OCI-LY3 (cell line): ENCODE measurements at regions not wholly inside any gene's neighbourhood (a gene's known extent, or its start where the extent isn't known, plus 50 kb on each side); places are given as distances from the start of the nearest gene placed in this dataset.

Experiments
- H2AFZ ChIP-seq: fragments of 200-600, 300-600 bp; shearing (Covaris generic); 2 replicates; pipeline ENCODE4 v1.6.0; 2014; ENCODE audit warnings: antibody characterized with exemption, low read depth, low read length
- H3K27ac ChIP-seq: fragments of 200-600, 300-600 bp; sonication (generic); 2 replicates; pipeline ENCODE4 v1.5.1; 2014; ENCODE audit warnings: mild to moderate bottlenecking, low read length, moderate library complexity, mixed read lengths
- H3K27me3 ChIP-seq: fragments of 200-600, 300-600 bp; sonication (generic); 2 replicates; pipeline ENCODE4 v1.6.1; 2014; ENCODE audit warnings: low read depth, low read length, mixed read lengths
- H3K36me3 ChIP-seq: fragments of 200-600, 300-600 bp; sonication (generic); replicated peaks from 2 replicates; pipeline ENCODE3; 2014; ENCODE audit warnings: low read depth, low read length, mixed read lengths
- H3K4me1 ChIP-seq: fragments of 300-600, 200-600 bp; sonication (generic); 2 replicates; pipeline ENCODE4 v1.6.1; 2014; ENCODE audit warnings: low read length, mixed read lengths
- H3K4me2 ChIP-seq: fragments of 200-600, 300-600 bp; sonication (generic); 2 replicates; pipeline ENCODE4 v1.6.1; 2014; ENCODE audit warnings: low read length, mixed read lengths
- H3K4me3 ChIP-seq: fragments of 300-600, 200-600 bp; sonication (generic); 2 replicates; pipeline ENCODE4 v1.5.1; 2014; ENCODE audit warnings: antibody characterized with exemption, mild to moderate bottlenecking, low read length, moderate library complexity
- H3K79me2 ChIP-seq: fragments of 300-600, 200-600 bp; shearing (Covaris generic); 2 replicates; pipeline ENCODE4 v1.6.1; 2014; ENCODE audit warnings: mild to moderate bottlenecking, low read length, mixed read lengths
- H3K9ac ChIP-seq: fragments of 300-600, 200-600 bp; shearing (Covaris generic); 2 replicates; pipeline ENCODE4 v1.6.0; 2014; ENCODE audit warnings: mild to moderate bottlenecking, low read length, moderate library complexity
- H3K9me3 ChIP-seq: fragments of 200-600, 300-600 bp; shearing (Covaris generic); 2 replicates; pipeline ENCODE4 v1.6.1; 2014; ENCODE audit warnings: low read length, mixed read lengths; ENCODE audit not compliant: insufficient read depth
- H4K20me1 ChIP-seq: fragments of 200-600, 300-600 bp; sonication (generic); 2 replicates; pipeline ENCODE4 v1.6.1; 2016; ENCODE audit warnings: low read length, mixed read lengths; ENCODE audit not compliant: insufficient read depth
- EZH2phosphoT487 ChIP-seq: fragments of 200-600 bp; shearing (Covaris generic); IDR thresholded peaks from 2 replicates; pipeline ENCODE4 v1.6.1; 2018; ENCODE audit warnings: antibody characterized with exemption, mixed run types, low read depth
- TF ChIP-seq, protein P1 (sequence below): fragments of 200-600, 300-600 bp; sonication (generic); IDR thresholded peaks from 2 replicates; pipeline ENCODE4 v1.5.1; 2014; ENCODE audit warnings: antibody characterized with exemption, low read length, low read depth

DNA sequence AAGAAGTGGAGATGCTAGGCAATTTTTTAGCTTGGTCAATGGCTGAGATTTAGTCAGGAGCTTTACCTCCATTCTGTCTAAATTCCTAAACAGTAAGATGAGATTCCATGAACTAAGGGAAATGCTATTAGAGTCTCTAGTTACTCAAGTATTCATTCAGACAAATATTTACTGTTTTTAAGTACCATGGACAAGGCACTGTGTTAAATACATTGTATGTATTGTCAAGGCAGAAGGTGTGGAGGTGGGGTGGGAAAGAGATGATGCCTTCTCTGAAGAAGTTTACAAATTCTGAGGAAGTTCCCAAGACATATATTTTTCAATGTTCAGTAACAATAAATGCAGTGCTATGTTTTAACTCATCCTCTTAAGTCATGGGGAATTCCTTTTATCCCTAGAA is 459.9 kb upstream of the NMUR2 start:
- TF ChIP-seq, protein P1, sequence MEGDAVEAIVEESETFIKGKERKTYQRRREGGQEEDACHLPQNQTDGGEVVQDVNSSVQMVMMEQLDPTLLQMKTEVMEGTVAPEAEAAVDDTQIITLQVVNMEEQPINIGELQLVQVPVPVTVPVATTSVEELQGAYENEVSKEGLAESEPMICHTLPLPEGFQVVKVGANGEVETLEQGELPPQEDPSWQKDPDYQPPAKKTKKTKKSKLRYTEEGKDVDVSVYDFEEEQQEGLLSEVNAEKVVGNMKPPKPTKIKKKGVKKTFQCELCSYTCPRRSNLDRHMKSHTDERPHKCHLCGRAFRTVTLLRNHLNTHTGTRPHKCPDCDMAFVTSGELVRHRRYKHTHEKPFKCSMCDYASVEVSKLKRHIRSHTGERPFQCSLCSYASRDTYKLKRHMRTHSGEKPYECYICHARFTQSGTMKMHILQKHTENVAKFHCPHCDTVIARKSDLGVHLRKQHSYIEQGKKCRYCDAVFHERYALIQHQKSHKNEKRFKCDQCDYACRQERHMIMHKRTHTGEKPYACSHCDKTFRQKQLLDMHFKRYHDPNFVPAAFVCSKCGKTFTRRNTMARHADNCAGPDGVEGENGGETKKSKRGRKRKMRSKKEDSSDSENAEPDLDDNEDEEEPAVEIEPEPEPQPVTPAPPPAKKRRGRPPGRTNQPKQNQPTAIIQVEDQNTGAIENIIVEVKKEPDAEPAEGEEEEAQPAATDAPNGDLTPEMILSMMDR = no peak
- TF ChIP-seq EZH2phosphoT487 = no peak
- H3K9me3 ChIP-seq = no peaks in the 10 kb centered on the region
- H3K36me3 ChIP-seq = no peaks in the 10 kb centered on the region
- H3K4me1 ChIP-seq = no peaks in the 10 kb centered on the region
- no peaks in the 10 kb centered on the region for H3K27me3 ChIP-seq
- H4K20me1 ChIP-seq = no peaks in the 10 kb centered on the region
- H3K4me3 ChIP-seq = no peak overlapping the region
- no peak overlapping the region for H3K4me2 ChIP-seq
- H2AFZ ChIP-seq = no peak overlapping the region
- no peaks in the 10 kb centered on the region for H3K79me2 ChIP-seq
- no peak overlapping the region for H3K27ac ChIP-seq
- H3K9ac ChIP-seq = no peak overlapping the region

DNA sequence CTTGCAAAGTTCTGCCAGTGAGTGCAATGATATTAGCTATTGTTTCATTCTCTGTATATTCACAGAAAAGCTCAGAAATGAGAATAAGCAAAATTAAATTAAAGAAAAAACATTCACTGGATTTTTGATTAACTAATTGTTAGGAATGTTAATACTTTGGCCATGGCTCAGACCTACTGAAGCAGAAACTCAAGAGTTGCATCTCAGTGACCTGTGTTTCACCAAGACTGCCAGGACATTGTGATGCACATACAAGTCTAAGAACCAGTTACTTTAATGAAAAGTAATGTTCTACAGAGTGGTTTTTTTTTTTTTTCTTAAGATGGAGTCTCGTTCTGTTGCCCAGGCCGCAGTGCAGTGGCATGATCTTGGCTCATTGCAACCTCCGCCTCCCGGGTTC is 464.9 kb upstream of the NMUR2 start:
- H3K4me1 ChIP-seq = no peaks in the 10 kb centered on the region
- H2AFZ ChIP-seq = no peak overlapping the region

DNA sequence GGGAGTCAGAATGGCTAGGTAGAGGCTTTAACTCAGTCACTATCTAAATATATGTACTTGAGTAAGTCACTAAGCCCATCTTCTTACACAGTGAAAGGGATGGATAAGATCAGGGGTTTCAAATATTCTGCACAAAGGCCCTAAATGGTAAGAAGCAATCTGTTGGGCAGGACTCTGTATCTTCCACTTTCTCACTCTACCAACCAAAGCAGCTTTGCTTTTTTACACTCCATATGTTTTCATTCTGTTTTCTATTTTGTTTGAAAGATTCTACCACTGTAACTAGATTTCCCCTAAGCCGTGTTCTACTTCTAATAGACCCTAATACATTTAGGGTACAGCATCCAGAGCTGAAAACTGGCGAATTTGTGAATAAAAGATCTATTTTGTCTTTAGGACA is 477.5 kb upstream of the NMUR2 start:
- Histone ChIP-seq H3K4me3 (no peak overlapping the region), H3K36me3 (no peaks in the 10 kb centered on the region), H3K27ac (no peak overlapping the region), H3K4me2 (no peak overlapping the region), H3K79me2 (no peaks in the 10 kb centered on the region), H3K9ac (no peak overlapping the region), H3K27me3 (no peaks in the 10 kb centered on the region), H4K20me1 (no peaks in the 10 kb centered on the region), H2AFZ (no peak overlapping the region), H3K4me1 (no peaks in the 10 kb centered on the region), H3K9me3 (no peaks in the 10 kb centered on the region)
- TF ChIP-seq, protein P1 = no peak
- TF ChIP-seq EZH2phosphoT487 = no peak

More for the DNA sequence above, 464.9 kb upstream of the NMUR2 start:
- Histone ChIP-seq H3K4me2 (no peak overlapping the region), H3K79me2 (no peaks in the 10 kb centered on the region), H3K9me3 (no peaks in the 10 kb centered on the region), H3K27me3 (no peaks in the 10 kb centered on the region), H3K36me3 (no peaks in the 10 kb centered on the region), H3K27ac (no peak overlapping the region), H4K20me1 (no peaks in the 10 kb centered on the region), H3K4me3 (no peak overlapping the region), H3K9ac (no peak overlapping the region)
- TF ChIP-seq, protein P1 = no peak
- TF ChIP-seq EZH2phosphoT487 = no peak

DNA sequence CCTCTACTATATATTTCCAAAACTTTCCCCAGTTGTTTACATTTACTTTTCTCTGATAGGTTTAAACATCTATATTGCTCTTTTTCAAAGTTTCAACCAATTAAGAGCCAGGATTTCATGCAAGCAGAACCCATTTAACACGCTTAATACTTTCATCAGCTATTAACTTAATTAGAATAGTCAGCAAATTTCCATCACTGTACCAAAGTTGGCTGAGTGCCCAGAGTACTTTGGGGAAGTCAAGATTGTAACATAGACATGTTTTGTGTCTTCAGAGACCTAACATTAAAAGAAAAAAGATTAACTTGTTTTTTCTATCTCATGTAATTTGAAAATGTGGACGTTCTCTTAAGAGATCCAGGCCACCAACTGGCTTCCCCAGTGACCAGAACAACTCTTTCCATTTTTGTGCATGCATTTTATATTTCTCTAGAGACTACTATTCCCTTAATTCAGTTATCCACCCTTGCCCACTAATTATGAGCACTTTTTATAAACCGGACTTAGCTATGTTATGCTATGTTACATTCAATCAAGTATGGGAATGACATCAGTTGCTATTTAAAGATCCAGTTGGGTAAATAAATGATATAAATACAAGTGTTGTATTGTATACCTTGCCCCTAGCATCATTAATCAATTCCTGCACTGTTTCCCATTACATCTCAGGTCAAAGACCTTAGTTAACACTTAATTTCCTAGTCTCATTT is 478.1 kb upstream of the NMUR2 start:
- H3K79me2 ChIP-seq = no peaks in the 10 kb centered on the region
- no peak overlapping the region for H3K4me3 ChIP-seq
- H3K9me3 ChIP-seq = no peaks in the 10 kb centered on the region
- H3K4me2 ChIP-seq = no peak overlapping the region
- no peak overlapping the region for H3K9ac ChIP-seq
- TF ChIP-seq, protein P1 = no peak
- TF ChIP-seq EZH2phosphoT487 = no peak
- no peak overlapping the region for H3K27ac ChIP-seq
- no peaks in the 10 kb centered on the region for H4K20me1 ChIP-seq
- H3K27me3 ChIP-seq = no peaks in the 10 kb centered on the region
- no peaks in the 10 kb centered on the region for H3K36me3 ChIP-seq
- no peaks in the 10 kb centered on the region for H3K4me1 ChIP-seq
- no peak overlapping the region for H2AFZ ChIP-seq
